Liver (tissue), 3 donors: ENCODE measurements at regions not wholly inside any gene's neighbourhood (a gene's known extent, or its start where the extent isn't known, plus 50 kb on each side); places are given as distances from the start of the nearest gene placed in this dataset.

Source experiments
- CTCF ChIP-seq: fragments of 150-350 bp; IDR thresholded peaks from 2 replicates; pipeline ENCODE4 v1.5.1; 2017; ENCODE audit warnings: improper control_type of control experiment, low read depth, low read length; ENCODE audit not compliant: missing input control
- FOXA1 ChIP-seq: IDR thresholded peaks from 2 replicates; pipeline ENCODE4 v1.6.1; 2016; ENCODE audit warnings: antibody characterized with exemption
- HNF4A ChIP-seq, 2 donors: conservative IDR thresholded peaks; 2 replicates each; pipeline ENCODE4 v1.6.1; 2016; ENCODE audit warnings: antibody characterized with exemption in 2 of 2, mild to moderate bottlenecking in 2 of 2
- HNF4G ChIP-seq: IDR thresholded peaks from 2 replicates; pipeline ENCODE4 v1.6.1; 2016; ENCODE audit warnings: antibody characterized with exemption
- JUND ChIP-seq, 2 donors: IDR thresholded peaks; 2 replicates each; pipeline ENCODE4 v1.6.1; 2016; ENCODE audit warnings: antibody characterized with exemption in 2 of 2
- RAD21 ChIP-seq, 2 donors: IDR thresholded peaks; 2 replicates each; pipeline ENCODE4 v1.6.1; 2016; ENCODE audit warnings: antibody characterized with exemption in 2 of 2, mild to moderate bottlenecking in 2 of 2
- SP1 ChIP-seq: IDR thresholded peaks from 2 replicates; pipeline ENCODE4 v1.6.1; 2018; ENCODE audit warnings: antibody characterized with exemption, mild to moderate bottlenecking
- TAF1 ChIP-seq: conservative IDR thresholded peaks from 2 replicates; pipeline ENCODE4 v1.6.1; 2016; ENCODE audit warnings: antibody characterized with exemption, mild to moderate bottlenecking
- TF ChIP-seq, protein P1 (sequence below): IDR thresholded peaks from 2 replicates; pipeline ENCODE4 v1.6.1; 2016; ENCODE audit warnings: antibody characterized with exemption
- TF ChIP-seq, protein P2 (sequence below): IDR thresholded peaks from 2 replicates; pipeline ENCODE4 v1.6.1; 2016; ENCODE audit warnings: antibody characterized with exemption, mild to moderate bottlenecking
- TF ChIP-seq, protein P3 (sequence below): IDR thresholded peaks from 2 replicates; pipeline ENCODE4 v1.6.1; 2016; ENCODE audit warnings: antibody characterized with exemption
- TF ChIP-seq, protein P4 (sequence below): IDR thresholded peaks from 2 replicates; pipeline ENCODE4 v1.6.1; 2016; ENCODE audit warnings: antibody characterized with exemption
- donor health status: healthy.
- donor health status: healthy.

- no peak for TF ChIP-seq CTCF
- TF ChIP-seq TAF1: no peak
- TF ChIP-seq JUND (IDR thresholded peaks at IDR 0.05): no peak
- TF ChIP-seq RAD21 (IDR thresholded peaks at IDR 0.05): no peak
- TF ChIP-seq, protein P1, sequence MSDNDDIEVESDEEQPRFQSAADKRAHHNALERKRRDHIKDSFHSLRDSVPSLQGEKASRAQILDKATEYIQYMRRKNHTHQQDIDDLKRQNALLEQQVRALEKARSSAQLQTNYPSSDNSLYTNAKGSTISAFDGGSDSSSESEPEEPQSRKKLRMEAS: no peak
- TF ChIP-seq, protein P2, sequence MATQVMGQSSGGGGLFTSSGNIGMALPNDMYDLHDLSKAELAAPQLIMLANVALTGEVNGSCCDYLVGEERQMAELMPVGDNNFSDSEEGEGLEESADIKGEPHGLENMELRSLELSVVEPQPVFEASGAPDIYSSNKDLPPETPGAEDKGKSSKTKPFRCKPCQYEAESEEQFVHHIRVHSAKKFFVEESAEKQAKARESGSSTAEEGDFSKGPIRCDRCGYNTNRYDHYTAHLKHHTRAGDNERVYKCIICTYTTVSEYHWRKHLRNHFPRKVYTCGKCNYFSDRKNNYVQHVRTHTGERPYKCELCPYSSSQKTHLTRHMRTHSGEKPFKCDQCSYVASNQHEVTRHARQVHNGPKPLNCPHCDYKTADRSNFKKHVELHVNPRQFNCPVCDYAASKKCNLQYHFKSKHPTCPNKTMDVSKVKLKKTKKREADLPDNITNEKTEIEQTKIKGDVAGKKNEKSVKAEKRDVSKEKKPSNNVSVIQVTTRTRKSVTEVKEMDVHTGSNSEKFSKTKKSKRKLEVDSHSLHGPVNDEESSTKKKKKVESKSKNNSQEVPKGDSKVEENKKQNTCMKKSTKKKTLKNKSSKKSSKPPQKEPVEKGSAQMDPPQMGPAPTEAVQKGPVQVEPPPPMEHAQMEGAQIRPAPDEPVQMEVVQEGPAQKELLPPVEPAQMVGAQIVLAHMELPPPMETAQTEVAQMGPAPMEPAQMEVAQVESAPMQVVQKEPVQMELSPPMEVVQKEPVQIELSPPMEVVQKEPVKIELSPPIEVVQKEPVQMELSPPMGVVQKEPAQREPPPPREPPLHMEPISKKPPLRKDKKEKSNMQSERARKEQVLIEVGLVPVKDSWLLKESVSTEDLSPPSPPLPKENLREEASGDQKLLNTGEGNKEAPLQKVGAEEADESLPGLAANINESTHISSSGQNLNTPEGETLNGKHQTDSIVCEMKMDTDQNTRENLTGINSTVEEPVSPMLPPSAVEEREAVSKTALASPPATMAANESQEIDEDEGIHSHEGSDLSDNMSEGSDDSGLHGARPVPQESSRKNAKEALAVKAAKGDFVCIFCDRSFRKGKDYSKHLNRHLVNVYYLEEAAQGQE: no peak
- no peak for TF ChIP-seq SP1
- no peak for TF ChIP-seq HNF4G
- TF ChIP-seq, protein P3, sequence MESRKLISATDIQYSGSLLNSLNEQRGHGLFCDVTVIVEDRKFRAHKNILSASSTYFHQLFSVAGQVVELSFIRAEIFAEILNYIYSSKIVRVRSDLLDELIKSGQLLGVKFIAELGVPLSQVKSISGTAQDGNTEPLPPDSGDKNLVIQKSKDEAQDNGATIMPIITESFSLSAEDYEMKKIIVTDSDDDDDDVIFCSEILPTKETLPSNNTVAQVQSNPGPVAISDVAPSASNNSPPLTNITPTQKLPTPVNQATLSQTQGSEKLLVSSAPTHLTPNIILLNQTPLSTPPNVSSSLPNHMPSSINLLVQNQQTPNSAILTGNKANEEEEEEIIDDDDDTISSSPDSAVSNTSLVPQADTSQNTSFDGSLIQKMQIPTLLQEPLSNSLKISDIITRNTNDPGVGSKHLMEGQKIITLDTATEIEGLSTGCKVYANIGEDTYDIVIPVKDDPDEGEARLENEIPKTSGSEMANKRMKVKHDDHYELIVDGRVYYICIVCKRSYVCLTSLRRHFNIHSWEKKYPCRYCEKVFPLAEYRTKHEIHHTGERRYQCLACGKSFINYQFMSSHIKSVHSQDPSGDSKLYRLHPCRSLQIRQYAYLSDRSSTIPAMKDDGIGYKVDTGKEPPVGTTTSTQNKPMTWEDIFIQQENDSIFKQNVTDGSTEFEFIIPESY: no peak
- TF ChIP-seq HNF4A (conservative IDR thresholded peaks at IDR 0.05): no peak
- TF ChIP-seq, protein P4, sequence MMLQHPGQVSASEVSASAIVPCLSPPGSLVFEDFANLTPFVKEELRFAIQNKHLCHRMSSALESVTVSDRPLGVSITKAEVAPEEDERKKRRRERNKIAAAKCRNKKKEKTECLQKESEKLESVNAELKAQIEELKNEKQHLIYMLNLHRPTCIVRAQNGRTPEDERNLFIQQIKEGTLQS: no peak
- no peak for TF ChIP-seq FOXA1
Observed at GRCh38 chr9:78493166-78493742, 196.3 kb downstream of the PSAT1 start.
